Activated B cell treated with CpG ODN at 0.5 μM for 24 hours (primary cell): ENCODE measurements at regions not wholly inside any gene's neighbourhood (a gene's known extent, or its start where the extent isn't known, plus 50 kb on each side); places are given as distances from the start of the nearest gene placed in this dataset.

ENCODE experiments used
- ATAC-seq: fragments of 200-7000 bp; cut with Tn5 transposase; one replicate; pipeline ENCODE4 v1.10.0; 2021; ENCODE audit warnings: low read depth, mild to moderate bottlenecking, moderate library complexity
- CTCF ChIA-PET: fragments of 350-600 bp; sonication (Branson Sonifier 250); formaldehyde crosslinking; loops from one replicate; lab custom pipeline; 2021; ENCODE audit warnings: antibody characterized with exemption; lab: Charles Lee
- POLR2A ChIA-PET: fragments of 350-600 bp; sonication (Branson Sonifier 250); formaldehyde crosslinking; loops from one replicate; lab custom pipeline; 2021; ENCODE audit warnings: antibody characterized with exemption; lab: Charles Lee
- DNase-seq: peaks from one replicate; pipeline ENCODE4 v3.0.0; 2022
- H3K27ac Mint-ChIP-seq: one replicate; pipeline ENCODE4 v1.8.0; 2020; ENCODE audit warnings: mixed read lengths
- H3K27me3 Mint-ChIP-seq: one replicate; pipeline ENCODE4 v1.8.0; 2021; ENCODE audit warnings: mixed read lengths
- H3K36me3 Mint-ChIP-seq: one replicate; pipeline ENCODE4 v1.8.0; 2021; ENCODE audit warnings: low read depth, mixed read lengths
- H3K4me1 Mint-ChIP-seq: one replicate; pipeline ENCODE4 v1.8.0; 2021; ENCODE audit warnings: mixed read lengths
- H3K4me3 Mint-ChIP-seq: one replicate; pipeline ENCODE4 v1.8.0; 2020; ENCODE audit warnings: mild to moderate bottlenecking, mixed read lengths
- H3K9me3 Mint-ChIP-seq: one replicate; pipeline ENCODE4 v1.8.0; 2020; ENCODE audit warnings: mixed read lengths
- CTCF ChIP-seq: fragments of 200-600 bp; IDR thresholded peaks from one replicate; pipeline ENCODE4 v1.8.0; 2022; ENCODE audit warnings: antibody characterized with exemption, mild to moderate bottlenecking
- intact Hi-C: fragments of 100-400 bp; cut with micrococcal nuclease; formaldehyde crosslinking; loops from one replicate; pipeline ENCODE4 v1.15.1; 2024

GRCh38 chr4:12178614-12179610 is 750.2 kb upstream of the HS3ST1 start:
- ATAC-seq = no peak
- no peak for DNase-seq
- H3K9me3 Mint-ChIP-seq = peaks cover 2% of the 10 kb centered on the region
- intact Hi-C loops = no loop called here
- H3K27me3 Mint-ChIP-seq = no peaks in the 10 kb centered on the region
- CTCF ChIA-PET = no interaction called here
- H3K4me1 Mint-ChIP-seq = no peaks in the 10 kb centered on the region
- no peak for TF ChIP-seq CTCF
- H3K4me3 Mint-ChIP-seq = no peak overlapping the region
- no peak overlapping the region for H3K27ac Mint-ChIP-seq
- H3K36me3 Mint-ChIP-seq = no peaks in the 10 kb centered on the region
- POLR2A ChIA-PET = no interaction called here

GRCh38 chr4:12177416-12177815 is 748.7 kb upstream of the HS3ST1 start:
- no peak for ATAC-seq
- Mint-ChIP-seq H3K36me3 (no peaks in the 10 kb centered on the region), H3K4me1 (no peaks in the 10 kb centered on the region), H3K4me3 (no peak overlapping the region), H3K9me3 (peaks cover 2% of the 10 kb centered on the region), H3K27ac (no peak overlapping the region), H3K27me3 (no peaks in the 10 kb centered on the region)
- intact Hi-C loops = no loop called here
- no peak for DNase-seq
- ChIA-PET CTCF (no interaction called here), POLR2A (no interaction called here)
- no peak for TF ChIP-seq CTCF

- TF ChIP-seq CTCF = no peak
- H3K4me3 Mint-ChIP-seq = no peak overlapping the region
- H3K9me3 Mint-ChIP-seq = peaks cover 2% of the 10 kb centered on the region
- ATAC-seq (no peak), DNase-seq (no peak)
- H3K27me3 Mint-ChIP-seq = no peaks in the 10 kb centered on the region
- ChIA-PET POLR2A (no interaction called here), CTCF (no interaction called here)
- intact Hi-C loops = no loop called here
- H3K4me1 Mint-ChIP-seq = no peaks in the 10 kb centered on the region
- no peak overlapping the region for H3K27ac Mint-ChIP-seq
- H3K36me3 Mint-ChIP-seq = no peaks in the 10 kb centered on the region
Observed at GRCh38 chr4:12173496-12173895, 744.8 kb upstream of the HS3ST1 start.

- Mint-ChIP-seq H3K4me1 (no peaks in the 10 kb centered on the region), H3K36me3 (no peaks in the 10 kb centered on the region), H3K27me3 (no peaks in the 10 kb centered on the region), H3K9me3 (peaks cover 2% of the 10 kb centered on the region), H3K27ac (no peak overlapping the region), H3K4me3 (no peak overlapping the region)
- ChIA-PET CTCF (no interaction called here), POLR2A (no interaction called here)
- ATAC-seq = no peak
- no peak for TF ChIP-seq CTCF
- intact Hi-C loops = no loop called here
- DNase-seq = no peak
Observed at GRCh38 chr4:12172198-12172973, 743.7 kb upstream of the HS3ST1 start.

- Mint-ChIP-seq H3K36me3 (no peaks in the 10 kb centered on the region), H3K4me1 (no peaks in the 10 kb centered on the region), H3K4me3 (no peak overlapping the region), H3K27ac (no peak overlapping the region), H3K9me3 (peaks cover 2% of the 10 kb centered on the region), H3K27me3 (no peaks in the 10 kb centered on the region)
- ATAC-seq (no peak), DNase-seq (no peak)
- intact Hi-C loops = no loop called here
- no peak for TF ChIP-seq CTCF
- ChIA-PET POLR2A (no interaction called here), CTCF (no interaction called here)
Observed at GRCh38 chr4:12170308-12170707, 741.6 kb upstream of the HS3ST1 start.
